HG02885 (cell line): ENCODE measurements at regions not wholly inside any gene's neighbourhood (a gene's known extent, or its start where the extent isn't known, plus 50 kb on each side); places are given as distances from the start of the nearest gene placed in this dataset.

Source experiments
- ATAC-seq: cut with Tn5 transposase; IDR thresholded peaks from one replicate; pipeline ENCODE4 v1.9.1; 2021; ENCODE audit warnings: mild to moderate bottlenecking; ENCODE audit not compliant: unreplicated experiment, poor library complexity

DNA sequence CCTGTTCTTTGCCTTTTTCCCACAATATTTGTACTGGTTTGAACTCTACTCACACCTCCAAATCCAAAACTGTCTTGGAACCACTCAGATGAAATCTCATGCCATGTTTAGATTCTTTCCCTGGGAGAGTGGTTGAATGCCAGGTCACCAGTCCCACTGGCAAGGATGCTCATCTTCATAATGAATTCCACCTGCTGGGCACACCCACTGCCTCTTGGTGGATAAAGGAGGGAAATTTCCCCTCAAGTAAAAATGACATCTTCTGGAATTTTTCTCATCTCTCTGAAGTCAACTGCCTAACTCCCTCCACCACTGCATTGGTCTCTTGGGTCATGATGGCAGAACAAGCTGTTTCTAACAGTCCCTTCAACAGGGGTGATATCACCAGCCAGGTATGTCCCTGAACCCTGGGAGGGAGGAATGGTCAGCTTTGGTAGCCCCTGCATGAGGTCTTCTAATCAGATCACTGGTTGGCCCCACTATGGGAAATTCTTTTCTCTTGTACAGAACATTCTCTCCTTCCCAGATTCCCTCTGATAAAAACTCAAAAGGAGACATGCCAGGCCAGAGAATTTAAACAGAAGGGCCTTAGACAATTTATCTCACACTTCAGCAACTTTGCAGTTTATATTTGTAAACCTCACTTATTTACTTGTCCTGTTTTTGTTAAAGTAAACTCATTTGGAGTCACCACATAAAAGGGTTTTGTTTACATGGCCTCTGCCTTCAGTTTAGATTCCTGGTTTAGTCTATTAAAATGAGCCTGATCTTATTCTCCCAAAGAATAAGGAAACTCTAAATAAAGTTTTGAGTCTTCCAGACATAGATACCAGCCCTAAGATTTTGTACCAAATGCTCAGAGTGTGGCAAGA lies 143.4 kb downstream of the WNT5A start:
- no peak for ATAC-seq

DNA sequence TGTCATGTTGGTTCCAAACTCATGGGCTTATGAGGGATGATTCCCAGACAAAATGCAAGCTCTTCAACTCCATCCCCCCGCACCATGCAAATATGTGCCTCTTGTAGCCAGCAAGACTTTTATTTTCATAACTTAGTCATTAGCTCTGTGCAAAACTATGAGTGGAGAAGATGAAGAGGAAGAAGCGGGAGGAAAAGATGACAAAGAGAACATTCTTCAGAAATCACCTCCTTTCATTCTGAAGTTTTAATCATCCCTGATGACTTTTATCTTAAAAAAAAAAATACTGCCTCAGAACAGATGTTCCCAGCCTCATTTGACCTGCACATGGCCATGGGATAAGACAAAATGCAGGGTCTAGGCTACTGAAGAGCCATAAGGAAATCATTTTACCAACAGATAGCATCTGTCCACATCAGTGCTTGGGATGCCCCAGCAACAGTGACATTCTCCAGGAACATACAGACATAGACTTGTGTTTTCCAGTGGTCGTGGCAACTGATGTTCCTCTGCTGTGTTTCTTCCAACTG lies 145.5 kb downstream of the WNT5A start:
- no peak for ATAC-seq

DNA sequence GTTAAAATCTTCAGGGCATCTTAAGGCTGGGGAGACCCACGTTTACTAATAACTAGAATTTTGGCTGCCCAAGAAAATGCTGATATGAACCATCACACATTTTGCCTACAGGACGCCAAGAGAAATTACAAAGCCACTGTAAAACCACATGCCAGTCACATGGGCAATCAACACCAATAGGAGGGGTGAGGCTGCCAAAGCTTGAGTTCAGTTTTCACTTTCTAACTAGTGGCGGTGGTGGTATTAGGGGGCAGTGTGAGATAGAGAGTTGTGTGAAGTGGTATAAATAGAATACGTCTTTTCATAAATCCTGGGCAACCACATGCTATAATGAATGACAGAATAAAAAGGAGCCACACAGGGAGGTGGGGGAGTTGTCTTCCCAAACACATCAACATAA lies 147.3 kb downstream of the WNT5A start:
- ATAC-seq, result no peak

DNA sequence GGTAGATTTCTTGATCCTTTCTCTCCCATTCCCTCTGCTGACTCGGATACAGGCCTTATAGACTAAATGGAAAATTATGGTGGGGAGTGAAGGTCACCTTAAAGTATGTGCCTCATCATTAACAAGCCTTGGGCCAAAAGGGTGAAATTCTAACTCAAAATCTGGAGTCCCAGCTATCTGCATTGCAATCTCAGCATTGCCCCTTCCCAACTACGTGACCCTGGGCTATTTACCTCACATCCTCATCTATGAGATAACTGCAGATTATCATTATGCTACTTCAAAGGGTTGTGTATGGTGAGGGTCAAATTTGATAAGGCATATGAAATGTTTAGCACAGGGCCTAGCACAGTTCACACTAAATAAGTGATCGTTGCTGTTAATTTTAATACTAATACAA lies 147.7 kb downstream of the WNT5A start:
- no peak for ATAC-seq

DNA sequence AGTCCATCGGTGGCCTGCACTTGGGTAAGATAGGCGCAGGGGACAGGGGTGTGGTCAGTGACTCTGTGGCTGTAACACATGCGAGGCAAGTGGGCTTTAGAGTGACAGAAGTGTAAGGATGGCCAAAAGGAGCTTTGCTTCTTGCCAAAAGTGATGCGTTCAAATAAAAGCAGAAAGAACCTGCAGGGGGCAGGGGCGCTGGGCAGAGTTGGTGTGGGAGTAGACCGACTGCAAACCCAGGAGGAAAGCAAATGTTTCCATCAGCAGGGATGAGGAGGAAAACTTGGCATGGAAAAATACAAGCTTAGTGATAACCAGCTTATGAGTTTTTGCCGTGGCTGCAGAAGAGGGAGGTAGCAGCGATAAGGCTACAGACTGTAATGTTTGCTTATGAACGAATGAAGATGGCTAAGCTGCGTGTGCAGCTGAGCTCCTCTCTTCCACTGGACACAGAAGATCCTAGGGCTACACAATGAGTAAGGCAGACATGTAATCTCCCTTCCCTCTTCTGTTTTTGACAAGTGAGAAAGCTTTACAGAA lies 149.4 kb downstream of the WNT5A start:
- no peak for ATAC-seq

DNA sequence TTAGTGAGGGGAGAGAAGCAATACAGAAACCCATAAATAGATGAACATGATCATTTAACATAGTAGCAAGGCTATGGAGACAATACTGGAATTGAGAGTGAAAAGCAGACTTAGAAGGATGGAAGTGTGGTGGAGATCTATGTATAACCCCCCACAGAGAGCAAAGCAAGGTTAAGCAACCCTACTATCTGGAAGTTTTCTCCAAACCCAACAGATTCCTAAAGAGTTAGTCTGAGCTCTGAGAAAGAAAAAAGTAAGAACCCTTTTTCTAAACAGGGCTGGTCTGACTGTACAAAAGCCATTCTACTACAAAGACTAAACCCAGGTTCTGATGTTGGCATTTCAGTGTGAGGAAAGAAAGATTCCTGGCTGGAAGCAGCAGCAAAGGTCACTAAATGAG lies 153.2 kb downstream of the WNT5A start:
- ATAC-seq, result no peak

DNA sequence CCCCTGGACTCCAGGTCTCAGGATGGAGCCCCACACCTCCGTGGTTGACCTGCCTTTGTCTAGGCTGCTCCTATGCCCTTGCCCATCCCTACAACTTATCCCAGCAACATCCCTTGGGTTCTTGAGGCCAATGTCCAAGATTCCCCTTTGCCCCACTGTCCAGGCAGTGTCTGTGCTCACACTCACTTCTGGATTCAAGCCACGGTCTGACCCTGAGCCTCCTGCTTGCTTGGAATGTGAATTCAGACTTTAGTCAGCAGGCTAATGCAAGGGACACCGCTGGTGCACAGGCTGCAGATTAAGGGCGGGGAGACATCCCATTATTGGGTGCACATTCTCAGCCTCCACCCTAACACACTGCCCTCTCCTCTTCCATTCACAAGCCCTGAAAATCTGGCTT lies 154.1 kb downstream of the WNT5A start:
- ATAC-seq, result no peak

DNA sequence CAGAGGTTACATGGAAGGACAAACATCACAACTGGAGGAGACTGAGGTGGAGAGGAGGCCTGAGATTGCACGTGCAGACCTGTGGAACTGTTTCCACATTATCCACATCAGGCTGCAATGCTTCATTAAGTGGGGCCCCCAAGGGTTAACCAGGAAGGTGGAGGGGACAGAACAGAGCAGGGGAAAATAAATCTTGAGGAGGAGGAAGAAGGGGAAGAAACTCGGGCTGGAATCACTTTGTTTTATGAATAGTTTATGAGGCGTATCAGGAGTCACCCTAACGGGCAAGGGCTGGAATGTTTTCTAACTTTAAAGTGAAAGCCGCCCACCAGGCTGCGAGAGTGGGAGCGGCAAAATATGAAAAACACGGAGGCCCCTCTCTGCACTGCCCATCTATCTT lies 154.9 kb downstream of the WNT5A start:
- no peak for ATAC-seq

DNA sequence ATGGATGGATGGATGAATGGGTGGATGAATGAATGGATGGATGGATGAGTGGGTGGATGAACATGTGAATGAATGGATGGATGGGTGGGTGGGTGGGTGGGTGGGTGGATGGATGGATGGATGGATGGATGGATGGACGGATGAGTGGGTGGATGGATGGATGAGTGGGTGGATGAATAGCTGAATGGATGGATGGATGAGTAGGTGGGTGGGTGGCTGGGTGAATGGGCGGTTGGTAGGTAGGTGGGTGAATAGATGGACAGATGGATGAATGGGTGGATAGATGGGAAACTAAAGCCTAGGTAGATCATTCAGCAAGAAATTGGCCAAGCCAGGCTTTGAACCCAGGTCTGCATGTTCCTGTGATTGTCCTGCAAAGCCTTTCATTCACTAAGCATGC lies 155.6 kb downstream of the WNT5A start:
- no peak for ATAC-seq

DNA sequence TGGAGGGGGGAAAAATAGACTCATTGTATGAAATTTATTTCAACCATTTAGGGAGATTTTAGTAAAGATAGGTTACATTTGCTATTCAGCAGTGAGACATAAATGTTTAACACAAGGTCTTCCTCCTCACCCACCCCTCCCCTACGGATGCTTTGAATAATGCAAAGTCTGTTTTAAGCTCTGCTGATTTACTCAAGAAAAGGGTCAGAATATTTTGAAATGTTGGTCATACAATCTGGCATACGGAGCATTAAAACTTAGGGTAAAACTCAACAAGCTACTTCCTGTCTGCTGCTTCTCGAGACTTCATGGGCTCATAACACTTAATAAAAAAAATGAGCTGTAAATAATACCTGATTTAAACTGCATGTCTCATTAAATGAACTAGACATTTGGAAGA lies 156.3 kb downstream of the WNT5A start:
- ATAC-seq, result no peak

DNA sequence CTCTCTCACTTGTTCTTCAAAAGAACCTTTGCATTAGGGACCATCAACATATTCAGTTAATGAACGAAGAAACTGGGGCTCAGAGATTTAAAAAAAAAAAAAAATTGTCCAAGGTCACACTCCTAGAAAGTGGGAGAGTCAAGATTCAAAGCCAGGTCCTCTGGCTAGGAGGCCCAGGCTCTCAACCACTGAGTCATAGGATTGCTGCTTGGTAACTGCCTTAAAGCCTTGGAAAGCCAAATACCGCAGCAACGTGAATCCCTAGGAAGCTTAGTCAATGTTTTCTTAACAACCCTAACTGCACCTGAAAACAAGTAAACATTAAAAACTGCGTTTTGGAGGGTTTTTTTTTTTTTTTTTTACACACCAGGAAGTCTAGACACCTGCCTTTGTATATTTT lies 156.8 kb downstream of the WNT5A start:
- no peak for ATAC-seq

DNA sequence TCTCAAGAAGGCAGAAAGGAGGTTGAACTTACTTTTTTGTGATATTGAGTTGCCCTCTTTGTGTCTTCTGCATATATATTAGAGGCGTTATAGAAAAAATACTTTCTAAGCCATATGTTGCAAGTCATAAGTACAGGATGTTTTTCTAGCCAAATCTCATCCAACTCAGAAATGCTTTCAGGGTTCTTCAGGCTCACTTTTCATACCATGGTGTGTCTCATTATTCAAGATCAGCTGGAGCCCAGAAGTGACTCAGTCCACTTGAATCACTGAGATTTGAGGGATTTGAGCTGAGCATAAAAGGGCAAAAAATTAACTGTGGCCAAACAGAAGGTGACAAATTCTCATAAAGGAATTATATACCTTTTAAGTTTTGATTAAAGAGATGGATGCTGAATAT lies 157.3 kb downstream of the WNT5A start:
- ATAC-seq, result no peak

DNA sequence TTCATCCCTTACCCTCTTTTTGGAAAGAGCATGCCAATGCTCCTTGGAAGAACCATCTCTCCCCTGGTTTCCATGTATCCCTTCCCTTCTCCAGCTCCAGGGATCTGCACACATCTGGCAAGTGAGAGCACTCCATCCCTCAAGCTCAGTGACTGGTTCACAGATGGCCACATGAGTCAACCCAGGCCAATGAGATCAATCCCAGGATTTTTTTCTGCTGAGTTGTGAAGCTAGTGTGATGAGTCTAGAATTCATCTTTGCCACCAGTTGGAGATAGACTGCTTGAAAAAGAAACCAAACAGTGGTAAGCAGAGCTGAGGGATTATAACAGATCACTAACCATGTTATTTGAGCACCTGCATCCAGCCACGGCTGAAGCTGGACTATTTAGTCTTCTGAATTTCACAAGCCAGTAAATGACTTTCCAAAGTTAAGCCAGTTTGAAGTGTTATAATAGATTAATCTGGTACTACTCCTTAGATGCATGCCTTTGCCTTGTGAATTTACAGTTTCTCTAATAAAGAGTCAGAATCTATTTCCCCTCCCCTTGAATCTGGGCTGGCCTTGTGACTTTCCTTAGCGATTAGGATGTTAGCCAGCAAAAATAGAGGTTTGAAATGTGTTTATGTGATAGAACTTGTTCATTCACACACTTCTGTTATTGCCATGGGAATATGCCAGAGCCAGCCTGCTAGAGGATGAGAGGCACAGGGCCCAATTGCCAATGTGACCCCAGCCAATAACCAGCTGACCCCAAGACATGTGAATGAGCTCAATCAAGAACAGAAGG lies 159.8 kb downstream of the WNT5A start:
- no peak for ATAC-seq

DNA sequence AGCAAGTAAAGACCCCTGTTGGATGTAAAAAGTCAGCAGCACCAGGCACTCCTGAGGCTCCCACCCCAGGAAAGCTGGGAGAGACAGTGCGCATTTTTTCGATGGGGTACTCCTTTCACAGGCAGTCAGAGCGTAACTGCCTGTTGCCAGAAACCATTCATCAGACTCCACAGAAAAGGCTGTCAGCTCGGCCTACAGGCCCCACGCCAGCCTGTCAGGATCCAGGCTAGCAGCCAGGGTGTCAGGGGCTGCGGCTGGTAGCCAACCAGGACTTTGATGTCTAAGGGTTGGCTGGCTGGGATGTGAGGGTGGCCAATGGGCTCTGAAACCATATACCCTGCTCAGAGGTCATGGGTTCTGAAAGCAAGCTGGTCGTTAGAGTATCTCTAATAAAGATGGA lies 164.5 kb downstream of the WNT5A start:
- ATAC-seq, result no peak

DNA sequence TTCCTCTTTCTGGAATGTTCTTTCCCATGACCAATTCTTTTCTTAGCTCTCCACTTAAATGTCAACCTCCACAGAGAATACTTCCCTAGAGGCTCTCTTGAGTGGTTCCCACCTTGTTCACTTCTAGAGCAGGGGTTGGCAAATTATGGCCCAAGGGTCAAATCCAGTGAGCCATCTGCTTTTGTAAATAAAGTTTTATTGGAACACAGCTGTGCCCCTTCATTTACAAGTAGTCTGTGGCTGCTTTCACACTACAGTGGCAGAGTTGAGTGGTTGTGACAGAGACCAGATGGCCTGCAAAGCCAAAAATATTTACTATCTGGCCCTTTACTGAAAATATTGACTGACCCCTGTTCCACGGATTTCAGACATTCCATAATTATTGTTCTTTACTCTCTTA lies 166.2 kb downstream of the WNT5A start:
- no peak for ATAC-seq

DNA sequence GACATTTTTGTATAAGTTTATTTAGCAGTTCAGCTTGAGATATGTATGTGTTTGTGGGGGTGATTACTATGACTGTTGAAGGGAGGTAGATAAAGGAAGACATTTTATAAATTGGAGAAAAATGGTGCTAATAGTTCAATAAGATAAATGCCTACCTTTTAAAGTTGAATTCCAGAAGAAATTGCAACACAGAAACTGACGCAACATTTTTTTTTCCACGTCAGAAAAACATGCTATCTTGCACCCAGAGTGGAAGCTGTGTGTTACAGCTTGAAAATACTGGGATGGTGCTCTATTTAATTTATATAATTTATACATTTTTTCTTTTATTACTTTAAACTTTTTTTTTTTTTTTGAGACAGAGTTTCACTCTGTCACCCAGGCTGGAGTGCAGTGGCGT lies 171.7 kb downstream of the WNT5A start:
- no peak for ATAC-seq

DNA sequence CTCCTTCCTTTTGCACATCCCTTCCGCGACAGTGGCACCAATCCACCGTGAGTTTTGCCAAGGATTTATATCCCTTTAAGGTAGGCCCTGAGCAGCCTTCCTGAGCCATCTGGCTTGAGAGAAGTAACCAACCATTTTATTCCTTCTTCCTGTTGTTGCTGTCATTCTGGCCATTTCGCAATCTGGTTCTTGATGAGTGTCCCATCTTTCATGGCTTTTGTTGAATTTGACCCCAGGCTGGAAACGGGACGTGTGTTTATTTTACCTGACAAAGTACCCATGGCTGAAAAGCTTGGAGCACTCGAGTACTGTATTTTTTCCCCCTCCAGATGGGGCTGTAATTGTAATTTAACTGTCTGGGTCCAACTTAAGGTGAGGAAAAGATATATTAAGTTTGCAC lies 173.4 kb downstream of the WNT5A start:
- ATAC-seq, result no peak

DNA sequence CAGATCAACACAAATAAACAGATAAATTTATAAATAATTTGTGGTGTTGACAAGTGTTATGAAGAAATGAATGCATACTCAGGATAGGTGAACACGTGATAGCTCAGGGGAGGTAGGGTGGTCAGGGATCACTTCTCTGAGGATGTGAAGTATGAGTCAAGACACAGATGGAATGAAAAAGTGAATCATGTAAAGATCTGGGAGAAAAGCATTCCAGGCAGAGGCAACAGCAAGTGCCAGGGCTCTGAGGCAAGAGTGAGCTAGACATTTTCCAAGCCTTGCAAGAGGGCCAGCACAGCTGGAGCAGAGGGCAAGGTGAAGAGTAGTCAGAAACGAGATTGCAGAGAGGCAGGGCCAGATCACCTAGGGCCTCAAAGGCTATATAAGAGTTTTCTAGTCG lies 177.8 kb downstream of the WNT5A start:
- ATAC-seq, result no peak

DNA sequence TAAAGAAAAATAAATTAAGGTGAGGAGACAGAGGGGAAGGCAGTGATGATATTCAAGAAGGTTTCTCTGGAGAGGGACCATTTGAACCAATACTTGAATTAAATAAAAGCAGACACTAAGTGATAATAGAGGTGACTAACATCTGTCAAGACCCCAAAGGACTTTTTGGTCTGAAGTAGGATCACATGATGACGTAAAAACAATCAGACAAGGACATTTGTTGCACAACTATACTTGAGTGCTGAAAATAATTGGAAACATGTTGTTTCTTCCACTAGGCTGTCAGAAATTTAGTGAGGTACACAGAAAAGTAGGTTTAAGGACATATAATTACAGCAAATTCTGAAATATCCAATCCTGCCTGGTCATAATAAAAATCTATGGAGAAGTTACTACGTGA lies 179.5 kb downstream of the WNT5A start:
- no peak for ATAC-seq

DNA sequence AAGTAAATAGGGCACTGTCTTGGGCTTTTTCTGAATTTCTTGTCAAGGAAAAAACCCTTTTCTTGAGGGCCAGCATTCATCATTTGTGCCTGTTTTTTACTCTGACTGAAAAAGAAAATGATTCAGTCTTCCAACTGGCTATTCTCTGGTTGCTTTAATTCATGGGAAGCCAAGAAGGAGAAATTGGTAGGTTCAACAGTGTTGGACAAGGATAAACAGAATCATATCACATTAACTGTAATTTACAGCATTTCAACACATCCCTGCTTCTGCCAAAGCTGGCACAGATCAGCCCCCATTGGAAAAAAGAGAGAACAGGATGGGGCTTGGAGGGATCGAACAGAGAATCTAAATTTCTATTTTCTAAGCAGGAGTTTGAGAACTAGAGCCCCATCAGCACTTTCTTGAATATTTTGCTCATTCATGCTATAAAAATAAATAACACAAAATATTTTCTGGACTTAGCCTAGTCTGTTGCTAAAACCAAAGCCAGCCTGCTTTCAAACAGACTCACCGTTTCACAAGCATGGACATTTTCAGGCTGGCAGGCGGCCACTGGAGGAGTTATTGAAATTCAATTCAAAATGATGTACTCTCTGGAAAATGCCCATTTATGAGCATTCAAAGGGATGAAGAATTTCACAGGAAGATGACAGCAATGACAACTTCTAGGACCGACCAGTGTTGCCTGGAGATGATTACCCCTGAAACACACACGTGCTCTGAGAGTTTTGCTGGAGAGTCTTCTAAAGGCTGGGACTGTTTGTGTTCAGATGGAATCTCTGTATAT lies 181.2 kb downstream of the WNT5A start:
- no peak for ATAC-seq
